Osteocyte (in vitro differentiated cells): ENCODE measurements at regions not wholly inside any gene's neighbourhood (a gene's known extent, or its start where the extent isn't known, plus 50 kb on each side); places are given as distances from the start of the nearest gene placed in this dataset.

ENCODE experiments used
- DNase-seq: peaks from one replicate; pipeline ENCODE4 v3.0.0; 2021; ENCODE audit warnings: mixed read lengths; ENCODE audit not compliant: unreplicated experiment; ENCODE audit errors: extremely low spot score
- H3K27ac Mint-ChIP-seq: one replicate; pipeline ENCODE4 v1.8.0; 2021; ENCODE audit warnings: mild to moderate bottlenecking, mixed read lengths; ENCODE audit not compliant: unreplicated experiment
- H3K27me3 Mint-ChIP-seq: one replicate; pipeline ENCODE4 v1.8.0; 2021; ENCODE audit warnings: mixed read lengths; ENCODE audit not compliant: unreplicated experiment
- H3K36me3 Mint-ChIP-seq: one replicate; pipeline ENCODE4 v1.8.0; 2021; ENCODE audit warnings: mixed read lengths; ENCODE audit not compliant: unreplicated experiment
- H3K4me1 Mint-ChIP-seq: one replicate; pipeline ENCODE4 v1.8.0; 2021; ENCODE audit warnings: mixed read lengths; ENCODE audit not compliant: unreplicated experiment
- H3K4me3 Mint-ChIP-seq: one replicate; pipeline ENCODE4 v1.8.0; 2021; ENCODE audit warnings: mild to moderate bottlenecking, moderate library complexity, mixed read lengths; ENCODE audit not compliant: unreplicated experiment
- H3K9me3 Mint-ChIP-seq: one replicate; pipeline ENCODE4 v1.8.0; 2021; ENCODE audit warnings: mixed read lengths; ENCODE audit not compliant: unreplicated experiment
- CTCF ChIP-seq: fragments of 200-600 bp; sonication (generic); IDR thresholded peaks from 2 replicates; pipeline ENCODE4 v1.5.0; 2021; ENCODE audit warnings: antibody characterized with exemption, mild to moderate bottlenecking, moderate library complexity

GRCh38 chr21:22871692-22872091 lies 1873.5 kb downstream of the NCAM2 start:
- Mint-ChIP-seq H3K4me1 (peaks cover 10% of the 10 kb centered on the region), H3K27ac (no peak overlapping the region), H3K9me3 (no peaks in the 10 kb centered on the region), H3K27me3 (peaks cover under 1% of the 10 kb centered on the region), H3K4me3 (no peak overlapping the region), H3K36me3 (no peaks in the 10 kb centered on the region)
- no peak for TF ChIP-seq CTCF
- DNase-seq, result no peak

GRCh38 chr21:22880573-22880972 lies 1882.4 kb downstream of the NCAM2 start:
- H3K27ac Mint-ChIP-seq, result no peak overlapping the region
- no peak for DNase-seq
- TF ChIP-seq CTCF, result no peak
- no peaks in the 10 kb centered on the region for H3K36me3 Mint-ChIP-seq
- H3K4me3 Mint-ChIP-seq, result no peak overlapping the region
- peaks cover 11% of the 10 kb centered on the region for H3K27me3 Mint-ChIP-seq
- peaks cover 12% of the 10 kb centered on the region for H3K4me1 Mint-ChIP-seq
- H3K9me3 Mint-ChIP-seq, result no peaks in the 10 kb centered on the region

- no peak for DNase-seq
- Mint-ChIP-seq H3K36me3 (no peaks in the 10 kb centered on the region), H3K27me3 (peaks cover 11% of the 10 kb centered on the region), H3K27ac (no peak overlapping the region), H3K4me1 (peaks cover 10% of the 10 kb centered on the region), H3K9me3 (no peaks in the 10 kb centered on the region), H3K4me3 (no peak overlapping the region)
- no peak for TF ChIP-seq CTCF
These were observed 1882.9 kb downstream of the NCAM2 start for GRCh38 chr21:22881131-22881530.

DNA sequence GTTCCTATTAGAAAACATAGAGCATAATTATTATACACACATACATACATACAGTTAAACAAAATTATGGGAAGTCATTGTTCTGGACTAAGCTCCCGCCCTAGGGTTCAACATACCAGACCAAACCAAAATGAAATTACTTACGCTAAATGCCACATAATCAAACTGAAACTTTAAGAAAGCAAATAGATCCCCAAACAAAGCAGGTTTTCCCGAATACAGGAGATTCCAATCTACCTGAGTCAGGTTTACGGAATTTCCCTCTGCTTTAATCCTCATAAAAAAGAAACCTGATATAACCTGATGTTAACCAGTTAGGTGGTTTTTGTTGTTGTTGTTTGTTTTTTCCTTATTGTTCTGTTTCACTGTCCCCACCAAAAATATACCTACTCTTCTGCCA lies 1886.9 kb downstream of the NCAM2 start:
- Mint-ChIP-seq H3K4me1 (peaks cover 13% of the 10 kb centered on the region), H3K36me3 (no peaks in the 10 kb centered on the region), H3K9me3 (no peaks in the 10 kb centered on the region), H3K4me3 (no peak overlapping the region), H3K27ac (no peak overlapping the region), H3K27me3 (no peaks in the 10 kb centered on the region)
- TF ChIP-seq CTCF, result no peak
- no peak for DNase-seq

DNA sequence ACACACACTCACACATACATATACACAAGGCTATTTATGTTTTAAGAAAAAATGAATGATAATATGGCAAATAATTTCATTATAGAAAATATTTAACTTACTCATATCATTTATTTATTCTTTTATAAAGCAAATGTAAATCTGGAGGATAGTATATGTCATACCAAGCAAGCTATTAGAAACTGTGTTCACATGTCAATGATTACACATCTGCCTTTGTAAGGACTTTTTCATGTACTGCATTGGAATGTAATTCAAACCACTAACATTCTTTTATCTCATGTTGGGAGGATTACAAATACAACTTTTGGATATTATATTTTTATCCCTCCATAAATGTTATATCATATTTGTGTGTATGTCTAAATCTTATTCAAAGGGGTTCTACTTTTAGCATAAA lies 1887.4 kb downstream of the NCAM2 start:
- Mint-ChIP-seq H3K4me1 (peaks cover 10% of the 10 kb centered on the region), H3K27me3 (no peaks in the 10 kb centered on the region), H3K4me3 (no peak overlapping the region), H3K9me3 (no peaks in the 10 kb centered on the region), H3K27ac (no peak overlapping the region), H3K36me3 (no peaks in the 10 kb centered on the region)
- TF ChIP-seq CTCF, result no peak
- no peak for DNase-seq
